Neural progenitor cell (in vitro differentiated cells): ENCODE measurements at regions not wholly inside any gene's neighbourhood (a gene's known extent, or its start where the extent isn't known, plus 50 kb on each side); places are given as distances from the start of the nearest gene placed in this dataset.

Source experiments
- EZH2 ChIP-seq: fragments of 200-600 bp; sonication (generic); IDR thresholded peaks from 2 replicates; pipeline ENCODE4 v1.6.1; 2017; ENCODE audit warnings: antibody characterized with exemption, mild to moderate bottlenecking, moderate library complexity
- EZH2phosphoT487 ChIP-seq: fragments of 200-600 bp; sonication (generic); IDR thresholded peaks from 2 replicates; pipeline ENCODE4 v1.6.1; 2017; ENCODE audit warnings: antibody characterized with exemption
- TF ChIP-seq, protein P1 (sequence below): fragments of 200-600 bp; sonication (generic); IDR thresholded peaks from 2 replicates; pipeline ENCODE4 v1.5.1; 2017; ENCODE audit warnings: antibody characterized with exemption, mild to moderate bottlenecking

DNA sequence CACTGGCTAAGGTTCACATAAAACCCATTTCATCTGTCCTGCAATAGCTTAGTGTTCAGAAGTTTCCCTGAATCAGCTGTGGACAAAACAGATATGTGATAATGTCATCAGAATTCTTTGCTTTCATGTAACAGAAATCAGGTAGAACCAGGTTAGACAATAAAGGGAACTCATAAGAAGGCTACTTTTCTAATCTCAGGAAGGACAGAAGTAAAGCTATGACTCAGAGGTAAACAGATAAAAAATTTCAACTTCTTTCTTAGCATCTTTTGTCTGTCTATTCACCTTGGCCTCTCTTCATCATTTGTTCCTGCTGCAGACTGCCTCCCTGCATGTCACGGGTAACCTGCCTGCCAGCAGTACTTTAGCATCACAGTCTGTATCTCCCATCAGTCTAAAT is 643.1 kb downstream of the MECOM start:
- TF ChIP-seq, protein P1, sequence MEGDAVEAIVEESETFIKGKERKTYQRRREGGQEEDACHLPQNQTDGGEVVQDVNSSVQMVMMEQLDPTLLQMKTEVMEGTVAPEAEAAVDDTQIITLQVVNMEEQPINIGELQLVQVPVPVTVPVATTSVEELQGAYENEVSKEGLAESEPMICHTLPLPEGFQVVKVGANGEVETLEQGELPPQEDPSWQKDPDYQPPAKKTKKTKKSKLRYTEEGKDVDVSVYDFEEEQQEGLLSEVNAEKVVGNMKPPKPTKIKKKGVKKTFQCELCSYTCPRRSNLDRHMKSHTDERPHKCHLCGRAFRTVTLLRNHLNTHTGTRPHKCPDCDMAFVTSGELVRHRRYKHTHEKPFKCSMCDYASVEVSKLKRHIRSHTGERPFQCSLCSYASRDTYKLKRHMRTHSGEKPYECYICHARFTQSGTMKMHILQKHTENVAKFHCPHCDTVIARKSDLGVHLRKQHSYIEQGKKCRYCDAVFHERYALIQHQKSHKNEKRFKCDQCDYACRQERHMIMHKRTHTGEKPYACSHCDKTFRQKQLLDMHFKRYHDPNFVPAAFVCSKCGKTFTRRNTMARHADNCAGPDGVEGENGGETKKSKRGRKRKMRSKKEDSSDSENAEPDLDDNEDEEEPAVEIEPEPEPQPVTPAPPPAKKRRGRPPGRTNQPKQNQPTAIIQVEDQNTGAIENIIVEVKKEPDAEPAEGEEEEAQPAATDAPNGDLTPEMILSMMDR = no peak
- TF ChIP-seq EZH2phosphoT487 = no peak
- TF ChIP-seq EZH2 = no peak
